HTR-8/SVneo (cell line): ENCODE measurements at regions not wholly inside any gene's neighbourhood (a gene's known extent, or its start where the extent isn't known, plus 50 kb on each side); places are given as distances from the start of the nearest gene placed in this dataset.
"Not testable (repeated sequence)": the region's sequence is repeated elsewhere in the genome, so short reads cannot be mapped to it uniquely, and the experiment has no call there.

ENCODE experiments used
- DNase-seq: peaks from one replicate; pipeline ENCODE4 v3.0.0; 2011; ENCODE audit warnings: low spot score, mixed read lengths; ENCODE audit not compliant: insufficient read length
- FAIRE-seq: peaks from 2 replicates; lab custom pipeline; 2011; peaks lifted over from hg19 to GRCh38; lab: Jason Lieb, UNC

DNA sequence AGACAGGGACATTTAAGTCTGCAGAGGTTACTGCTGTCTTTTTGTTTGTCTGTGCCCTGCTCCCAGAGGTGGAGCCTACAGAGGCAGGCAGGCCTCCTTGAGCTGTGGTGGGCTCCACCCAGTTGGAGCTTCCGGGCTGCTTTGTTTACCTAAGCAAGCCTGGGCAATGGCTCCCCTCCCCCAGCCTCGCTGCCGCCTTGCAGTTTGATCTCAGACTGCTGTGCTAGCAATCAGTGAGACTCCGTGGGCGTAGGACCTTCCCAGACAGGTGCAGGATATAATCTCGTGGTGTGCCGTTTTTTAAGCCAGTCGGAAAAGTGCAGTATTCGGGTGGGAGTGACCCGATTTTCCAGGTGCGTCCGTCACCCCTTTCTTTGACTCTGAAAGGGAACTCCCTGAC, 248.9 kb upstream of the WSB1 start:
- FAIRE-seq, DNase-seq: not testable (repeated sequence)

DNA sequence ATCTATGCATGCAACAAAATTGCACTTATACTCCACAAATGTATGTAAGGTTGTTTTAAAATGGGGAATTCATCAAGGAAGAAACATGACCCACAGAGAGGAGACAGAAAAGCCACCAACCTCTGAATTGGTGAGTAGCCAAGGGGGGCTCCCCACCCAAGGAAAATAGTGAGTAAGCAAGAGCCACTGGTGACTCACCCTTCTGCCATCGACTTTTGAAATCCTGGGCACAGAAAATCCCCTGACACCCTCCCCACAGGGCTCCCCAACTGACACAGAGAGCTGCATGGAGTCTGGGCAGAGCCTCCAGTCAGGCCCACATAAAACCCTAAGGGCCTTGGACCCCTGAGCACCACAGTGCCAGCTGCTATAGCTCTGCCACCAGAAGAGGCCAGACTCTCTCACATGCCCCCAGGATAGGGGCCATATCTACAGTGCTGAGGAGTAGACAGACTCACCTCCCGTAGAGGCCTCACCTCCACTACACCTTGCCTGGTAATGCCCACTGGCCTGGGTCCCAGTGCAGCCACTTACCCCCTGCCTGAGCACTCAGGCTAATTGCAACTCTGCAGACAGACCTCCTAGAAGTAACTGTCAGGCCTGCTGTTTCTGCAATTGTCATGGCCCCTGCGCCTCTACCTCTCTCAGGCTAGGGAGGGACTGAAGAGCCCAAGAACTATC, 244.7 kb upstream of the WSB1 start:
- FAIRE-seq: no peak
- DNase-seq: no peak

DNA sequence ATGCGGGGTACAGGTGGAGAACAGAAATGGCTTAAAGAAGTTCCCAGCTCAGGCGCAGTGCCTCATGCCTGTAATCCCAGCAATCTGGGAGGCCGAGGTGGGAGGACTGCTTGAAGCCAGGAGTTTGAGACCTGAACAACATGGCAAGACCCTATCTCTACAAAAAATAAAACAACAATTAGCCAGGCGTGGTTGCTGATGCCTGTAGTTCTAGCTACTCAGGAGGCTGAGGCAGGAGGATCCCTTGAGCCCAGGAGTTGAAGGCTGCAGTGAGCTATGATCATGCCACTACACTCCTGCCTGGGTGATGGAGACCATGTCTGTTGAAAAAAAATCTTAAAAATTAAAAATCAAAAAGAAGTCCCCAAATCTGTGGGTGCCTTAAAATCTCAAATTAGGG, 228.3 kb upstream of the WSB1 start:
- DNase-seq (no peak), FAIRE-seq (no peak)

DNA sequence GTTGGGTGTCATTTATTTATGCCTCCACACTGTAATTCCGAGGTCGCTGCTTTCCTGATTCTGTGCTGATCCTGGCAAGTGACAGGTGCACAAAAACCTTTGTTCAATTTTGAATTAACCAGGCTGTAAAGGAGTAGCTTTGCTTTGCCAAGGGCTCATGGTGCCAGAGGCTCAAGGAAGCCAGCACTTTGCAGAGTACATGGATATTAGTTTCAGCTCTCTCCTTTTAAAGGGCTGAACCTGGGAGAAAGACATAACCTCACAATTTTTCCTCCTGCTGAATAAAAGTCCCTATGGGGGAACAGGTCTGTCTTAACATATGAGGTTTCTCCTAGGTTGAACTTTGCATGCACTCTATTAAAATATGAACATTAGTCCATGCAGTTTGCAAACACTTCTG, 227.6 kb upstream of the WSB1 start:
- DNase-seq (no peak), FAIRE-seq (no peak)

DNA sequence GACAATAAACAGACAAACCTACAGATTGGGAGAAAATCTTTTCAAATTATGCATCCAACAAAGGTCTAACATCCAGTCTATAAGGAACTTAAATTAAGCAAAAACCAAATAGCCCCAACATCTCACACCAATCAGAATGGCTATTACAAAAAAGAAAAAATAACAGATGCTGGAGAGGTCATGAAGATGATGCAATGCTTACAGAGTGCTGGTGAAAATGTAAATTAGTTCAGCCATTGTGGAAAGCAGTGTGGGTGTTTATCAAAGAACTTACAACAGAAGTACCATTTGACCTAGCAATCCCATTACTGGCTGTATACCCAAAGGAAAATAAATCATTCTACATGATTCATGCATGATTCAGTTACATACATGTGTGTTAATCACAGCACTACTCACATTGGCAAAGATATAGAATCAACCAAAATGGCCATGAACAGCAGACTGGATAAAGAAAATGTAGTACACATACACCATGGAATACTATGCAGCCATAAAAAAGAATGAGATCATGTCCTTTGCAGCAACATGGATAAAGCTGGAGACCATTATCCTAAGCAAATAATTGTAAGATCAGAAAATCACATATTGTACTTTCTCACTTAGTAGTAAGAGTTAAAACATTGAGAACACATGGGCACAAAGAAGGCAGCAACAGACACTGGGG, 223.9 kb upstream of the WSB1 start:
- DNase-seq (no peak), FAIRE-seq (no peak)

DNA sequence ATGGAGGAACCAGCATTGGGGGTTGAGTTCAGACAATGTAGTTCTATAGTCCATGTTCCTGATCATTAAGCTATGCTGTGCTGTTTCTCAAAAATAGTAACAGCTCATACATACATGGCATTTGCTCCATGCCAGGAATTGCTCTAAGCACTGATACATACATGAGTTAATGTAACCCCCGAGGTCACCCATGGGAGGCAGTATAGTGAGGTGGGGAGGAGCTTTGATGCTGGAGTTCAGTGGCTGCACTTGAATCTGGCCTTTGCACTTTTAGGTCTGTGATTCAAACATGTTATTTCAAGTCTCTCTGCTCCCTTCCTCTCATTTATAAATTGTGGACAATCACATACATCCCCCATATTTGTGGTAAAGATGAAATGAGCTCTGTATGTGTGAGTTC, 223.1 kb upstream of the WSB1 start:
- DNase-seq: no peak
- FAIRE-seq: no peak

DNA sequence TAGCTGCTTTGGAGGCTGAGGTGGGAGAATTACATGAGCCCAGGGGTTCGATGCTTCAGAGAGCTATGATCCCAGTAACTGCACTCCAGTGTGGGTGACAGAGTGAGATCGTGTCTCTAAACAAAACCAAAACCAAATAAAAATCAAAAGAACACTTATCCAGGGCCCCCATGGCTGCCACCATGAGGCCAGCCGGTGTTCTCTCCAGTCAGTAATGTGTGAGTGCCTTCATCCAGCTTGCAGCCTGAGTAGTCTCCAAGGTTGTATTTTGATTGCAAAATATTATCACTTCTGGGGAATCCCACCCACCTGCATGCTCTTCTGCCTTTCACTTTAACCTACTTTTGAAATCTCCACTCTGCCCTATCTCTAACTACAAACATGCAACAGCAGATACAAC, 221.0 kb upstream of the WSB1 start:
- DNase-seq (no peak), FAIRE-seq (no peak)

DNA sequence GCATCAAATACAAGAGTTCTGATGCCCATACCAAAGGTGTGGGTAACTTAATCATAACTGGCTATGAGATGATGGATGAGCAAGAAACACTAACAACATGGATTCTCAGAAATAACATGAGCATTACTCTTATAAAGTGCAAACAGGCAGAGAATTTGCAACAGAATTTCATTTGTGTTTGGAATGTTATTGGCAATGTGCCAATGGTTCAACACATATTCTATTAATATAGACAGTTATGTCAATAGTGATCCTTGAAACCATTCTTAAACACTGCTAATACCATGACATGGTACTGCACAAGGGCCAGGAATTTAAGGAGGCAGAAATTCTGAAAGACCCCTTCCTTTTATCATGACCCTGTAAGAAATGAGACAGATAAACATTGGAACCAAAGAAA, 217.1 kb upstream of the WSB1 start:
- FAIRE-seq: no peak
- DNase-seq: no peak

DNA sequence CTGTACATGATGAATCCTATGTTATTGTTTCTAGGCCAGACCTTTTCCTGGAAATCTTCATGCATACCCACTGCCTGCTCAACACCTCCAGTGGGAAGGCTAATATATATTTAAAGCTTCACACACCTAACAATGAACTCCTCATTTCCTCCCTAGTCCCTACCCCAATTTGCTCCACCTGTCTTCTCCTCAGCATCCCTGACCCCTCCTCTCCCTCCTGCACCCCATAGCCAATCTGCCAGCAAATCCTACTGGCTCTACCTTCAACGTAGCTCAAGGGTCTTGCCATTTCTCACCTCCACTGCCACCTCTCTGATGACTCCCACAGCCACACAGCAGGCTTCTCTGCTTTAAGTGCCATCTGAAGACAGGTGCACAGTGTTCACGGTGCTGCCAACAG, 215.6 kb upstream of the WSB1 start:
- DNase-seq (no peak), FAIRE-seq (no peak)

DNA sequence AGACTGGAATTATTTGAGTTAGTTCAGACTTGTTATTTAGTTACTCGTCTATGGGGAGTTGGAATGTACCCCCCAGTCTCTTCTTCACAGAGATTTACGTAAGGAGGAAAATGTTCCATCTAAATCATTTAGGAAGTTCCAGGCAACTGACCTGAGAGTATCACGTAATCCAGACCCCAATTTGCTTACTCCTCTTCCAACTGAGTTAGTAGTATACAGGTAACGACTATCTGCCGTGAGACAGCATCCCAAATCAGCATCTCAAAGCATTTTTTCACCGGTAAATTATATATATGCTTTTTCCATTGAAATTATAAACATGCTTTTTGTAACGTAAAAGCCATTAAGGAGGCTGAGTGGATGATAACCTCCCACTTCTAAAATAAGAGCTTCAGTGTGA, 214.3 kb upstream of the WSB1 start:
- FAIRE-seq (no peak), DNase-seq (no peak)

DNA sequence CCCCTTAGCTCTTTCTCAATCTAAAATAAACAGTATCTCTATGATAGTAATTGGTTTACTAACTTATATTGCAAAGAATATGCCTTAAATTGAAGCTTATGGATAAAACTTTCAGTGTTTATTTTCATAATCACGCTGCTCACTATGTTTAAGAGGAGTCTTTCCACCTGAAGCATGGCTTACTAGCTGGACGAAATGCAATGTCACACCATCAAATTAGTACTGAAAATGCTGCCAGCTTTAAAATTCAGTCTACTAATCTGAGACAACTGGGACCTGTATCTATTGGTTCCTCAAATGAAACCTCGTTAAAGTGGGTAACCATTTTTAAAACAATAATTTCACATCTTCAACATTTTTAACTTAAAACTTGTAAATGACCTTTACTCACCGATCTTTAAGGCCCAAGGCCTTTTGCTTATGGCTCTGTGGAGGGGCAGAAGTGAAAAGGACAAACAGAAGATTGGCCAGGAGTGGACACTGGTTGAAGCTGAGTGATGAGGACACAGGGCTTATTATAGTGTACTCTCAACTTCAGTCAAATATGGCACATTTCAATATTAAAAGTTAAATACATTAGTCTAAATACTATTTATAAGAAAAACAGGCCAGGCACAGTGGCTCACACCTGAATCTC, 212.8 kb upstream of the WSB1 start:
- no peak for DNase-seq
- no peak for FAIRE-seq

DNA sequence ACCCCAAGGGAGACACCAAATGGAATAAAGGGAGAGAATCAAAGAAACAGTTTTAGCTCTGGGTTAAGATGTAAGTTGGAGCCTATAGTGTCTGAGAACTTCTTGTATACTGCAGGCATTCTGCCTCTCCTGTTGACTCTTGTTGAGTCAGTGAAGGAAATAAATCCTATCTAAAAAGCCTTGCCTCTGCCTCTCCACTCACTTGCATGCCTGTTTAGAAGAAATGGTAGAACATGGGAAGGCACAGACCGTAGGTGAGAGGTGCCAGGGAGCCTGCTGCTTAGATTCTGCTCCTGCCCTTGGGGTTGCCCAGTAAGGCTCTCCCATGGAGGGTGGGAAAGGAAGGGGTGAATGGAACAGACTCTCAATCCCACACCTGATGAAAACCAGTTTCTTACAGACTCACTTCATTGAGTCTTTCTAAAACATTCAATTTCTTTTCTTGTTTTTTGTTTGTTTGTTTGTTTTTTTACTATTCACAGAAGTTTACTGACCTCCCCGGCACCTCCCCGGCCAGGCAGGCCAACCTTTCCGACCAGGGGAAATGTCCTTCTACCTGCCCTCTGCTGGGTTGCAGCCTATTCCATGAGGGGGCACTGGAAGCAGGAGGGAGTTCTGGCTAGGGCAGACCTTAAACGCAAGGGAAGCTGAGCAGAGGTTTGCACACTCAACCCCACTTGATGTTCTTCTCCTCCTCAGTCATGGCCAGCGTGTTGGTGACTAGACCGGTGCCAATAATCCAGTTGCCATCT, 211.7 kb upstream of the WSB1 start:
- no peak for DNase-seq
- FAIRE-seq: no peak

DNA sequence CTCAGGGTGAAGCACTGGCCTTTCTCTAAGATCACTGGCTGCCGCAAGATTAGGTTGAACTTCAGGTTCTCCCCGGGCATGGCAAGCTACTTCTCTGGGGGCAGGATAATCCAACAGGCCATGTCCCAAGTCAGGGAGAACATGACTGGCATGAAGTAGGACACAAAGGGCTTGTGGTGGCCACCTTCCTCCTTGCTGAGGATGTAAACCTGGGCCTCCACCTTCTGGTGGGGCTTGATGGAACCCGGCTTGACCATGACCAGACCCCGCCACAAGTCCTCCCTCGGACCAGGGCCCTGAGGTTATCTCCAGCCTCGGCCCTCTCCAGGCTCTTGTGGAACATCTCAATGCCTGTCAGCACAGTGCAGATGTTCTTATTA, 211.1 kb upstream of the WSB1 start:
- DNase-seq (no peak), FAIRE-seq (no peak)

DNA sequence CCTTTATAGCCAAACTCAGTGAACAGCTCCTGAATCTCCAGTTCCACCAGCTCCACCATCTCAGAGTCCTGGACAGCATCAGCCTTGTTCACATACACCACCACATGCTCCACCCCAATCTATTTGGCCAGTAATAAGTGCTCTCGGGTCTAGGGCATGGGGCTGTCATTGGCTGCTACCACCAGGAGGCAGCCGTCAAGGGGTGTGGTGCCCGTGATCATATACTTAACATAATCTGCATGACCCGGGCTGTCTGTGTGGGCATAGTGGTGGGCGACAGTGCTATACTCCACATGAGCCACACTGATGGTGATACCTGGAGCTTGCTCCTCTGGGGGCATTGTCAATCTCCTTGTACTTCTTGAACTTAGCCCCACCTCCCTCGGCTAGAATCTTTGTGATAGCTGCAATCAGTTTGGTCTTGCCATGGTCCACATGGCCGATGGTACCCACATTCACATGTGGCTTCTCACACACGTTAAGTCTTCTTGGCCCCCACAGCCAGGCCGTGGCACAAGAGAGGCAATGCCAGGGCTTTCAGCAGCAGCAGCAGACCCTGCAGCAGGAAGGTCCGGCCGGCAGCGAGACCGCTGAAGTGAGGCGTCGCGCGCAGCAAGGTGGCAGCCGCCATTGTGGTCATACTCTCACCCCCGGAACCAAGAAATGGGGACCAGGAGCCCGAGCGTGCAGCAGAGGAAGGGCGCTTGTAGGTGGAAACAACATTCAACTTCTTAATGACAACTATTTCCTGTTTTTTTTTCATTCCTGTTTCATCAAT, 210.3 kb upstream of the WSB1 start:
- no peak for FAIRE-seq
- no peak for DNase-seq

DNA sequence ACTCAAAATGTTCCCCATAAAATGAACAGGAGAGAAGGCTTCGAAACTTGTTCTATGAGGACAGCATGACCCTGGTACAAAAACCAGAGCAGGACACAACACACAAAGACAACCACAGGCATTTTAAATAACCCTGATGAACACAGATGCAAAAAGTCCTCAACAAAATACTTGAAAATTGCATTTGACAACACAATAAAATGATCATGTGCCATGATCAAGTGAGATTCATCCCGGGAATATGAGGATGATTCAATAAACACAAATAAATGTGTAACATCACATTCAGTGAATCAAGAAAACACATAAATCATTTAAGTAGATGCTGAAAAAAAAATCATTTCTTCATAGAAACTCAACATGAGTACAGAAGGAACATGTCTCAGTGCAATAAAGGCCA, 208.4 kb upstream of the WSB1 start:
- DNase-seq: no peak
- FAIRE-seq: no peak

DNA sequence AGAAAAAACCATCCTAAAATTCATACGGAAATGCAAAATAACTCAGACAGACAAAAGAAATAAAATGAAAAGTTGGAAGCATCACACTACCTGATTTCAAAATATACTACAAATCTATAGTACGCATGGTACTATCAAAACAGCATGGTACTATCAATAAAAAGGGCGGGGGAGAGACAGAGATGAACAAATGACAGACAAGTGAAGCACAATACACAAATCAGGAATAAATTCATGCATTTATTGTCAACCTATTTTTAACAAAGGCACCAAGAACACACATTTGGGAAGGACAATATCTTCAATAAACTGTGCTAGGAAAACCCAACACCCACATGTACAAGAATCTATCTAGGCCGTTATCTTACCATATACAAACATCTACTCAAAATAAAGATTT, 207.4 kb upstream of the WSB1 start:
- FAIRE-seq: no peak
- no peak for DNase-seq

DNA sequence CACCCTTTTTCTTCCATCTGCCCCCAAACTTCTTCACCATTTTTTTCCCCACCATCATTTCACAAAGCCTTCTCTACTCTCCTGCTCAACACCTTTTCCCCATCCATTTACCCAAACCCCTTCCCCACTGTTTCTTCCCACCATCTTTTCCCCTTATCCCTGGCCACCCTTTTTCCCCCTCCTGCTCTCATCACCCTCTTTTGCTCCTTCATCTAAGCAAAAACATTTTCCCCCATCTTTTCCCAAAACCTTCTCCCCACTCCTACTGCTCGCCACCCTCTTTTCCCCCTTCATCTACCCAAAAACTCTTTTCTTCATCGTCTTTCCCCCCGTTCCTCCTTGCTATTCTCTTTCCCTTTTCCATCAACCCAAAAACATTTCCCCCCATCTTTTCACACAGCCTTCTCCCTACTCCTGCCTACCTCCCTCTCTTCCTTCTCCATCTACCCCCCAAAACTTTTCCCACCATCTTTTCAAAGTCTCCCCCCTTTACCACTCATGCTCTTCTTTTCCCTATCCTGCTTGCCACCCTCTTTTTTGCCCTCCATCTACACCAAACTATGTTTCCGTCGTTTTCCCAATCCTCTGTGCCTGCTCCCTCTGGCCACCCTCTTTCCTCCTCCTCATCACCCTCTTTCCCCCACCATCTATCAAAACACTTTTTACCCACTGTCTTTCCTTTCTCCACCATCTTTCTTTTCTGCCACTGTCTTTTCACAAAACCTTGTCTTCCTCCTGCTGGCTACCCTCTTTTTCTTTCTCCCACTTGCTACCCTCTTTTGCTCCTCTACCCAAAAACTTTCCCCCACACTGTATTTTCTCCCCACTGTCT, 205.8 kb upstream of the WSB1 start:
- DNase-seq (no peak), FAIRE-seq (no peak)

DNA sequence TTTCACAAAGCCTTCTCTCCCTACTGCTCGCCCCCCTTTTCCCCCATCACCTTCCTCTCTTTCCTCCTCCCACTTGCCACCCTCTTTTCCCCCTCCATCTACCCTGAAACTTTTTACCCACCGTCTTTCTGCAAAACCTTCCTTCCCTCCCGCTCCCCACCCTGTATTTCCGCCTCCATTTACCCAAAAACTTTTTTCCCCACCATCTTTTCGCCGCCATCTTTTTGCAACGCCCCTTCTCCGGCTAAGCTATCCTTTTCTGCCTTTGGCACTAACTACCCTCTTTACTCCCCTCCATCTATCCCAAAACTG, 205.2 kb upstream of the WSB1 start:
- no peak for DNase-seq

DNA sequence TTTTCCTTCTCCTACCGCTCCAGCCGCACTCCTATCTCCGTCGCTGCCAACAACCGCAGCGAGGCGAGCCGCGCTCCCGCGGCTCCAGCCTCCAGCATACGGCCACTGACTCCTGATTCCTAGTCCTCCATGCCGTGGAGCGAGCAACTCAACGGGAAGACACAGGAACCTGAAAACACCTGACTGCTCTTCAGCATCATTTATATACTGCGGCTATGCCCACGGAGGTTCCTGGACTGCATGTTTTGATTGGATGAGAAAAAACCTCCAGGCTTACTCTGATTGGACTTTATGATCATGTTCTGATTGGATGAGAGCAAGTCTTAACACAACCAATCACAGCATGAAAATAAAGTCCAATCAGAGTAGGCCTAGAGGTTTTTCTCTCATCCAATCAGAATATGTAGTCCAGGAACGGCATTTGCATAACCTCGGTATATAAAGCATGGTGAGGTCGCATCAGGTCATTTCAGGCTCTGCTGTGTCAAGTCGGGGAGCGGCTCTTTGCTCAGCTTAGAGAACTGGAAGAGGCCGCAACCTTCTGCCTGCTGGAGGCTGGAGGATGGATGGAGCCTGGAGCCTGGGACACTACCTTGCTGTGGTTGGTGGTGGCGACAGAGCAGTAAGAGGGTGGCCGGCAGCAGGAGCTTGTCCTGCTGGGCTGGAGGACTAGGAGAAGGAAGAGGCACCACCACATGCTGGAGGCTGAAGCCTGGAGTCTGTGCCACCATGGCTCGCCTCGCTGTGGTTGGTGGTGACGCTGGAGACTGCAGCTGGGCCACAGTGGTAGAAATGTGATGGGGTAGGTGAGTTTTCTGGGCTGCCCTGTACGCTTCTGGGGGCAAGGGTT, 204.6 kb upstream of the WSB1 start:
- not testable (repeated sequence) for FAIRE-seq, DNase-seq

More for the DNA sequence above, 205.2 kb upstream of the WSB1 start:
- no peak for FAIRE-seq
